RPMI7951 (cell line): ENCODE measurements at regions not wholly inside any gene's neighbourhood (a gene's known extent, or its start where the extent isn't known, plus 50 kb on each side); places are given as distances from the start of the nearest gene placed in this dataset.

Experiments used
- DNase-seq: peaks from one replicate; pipeline ENCODE4 v3.0.0-alpha.2; 2012; ENCODE audit warnings: low read depth

- DNase-seq = no peak
These were observed 557.9 kb upstream of the ZNF385D start for GRCh38 chr3:22308871-22309270.

- peak; percentile 15 for DNase-seq
These were observed 564.9 kb upstream of the ZNF385D start for GRCh38 chr3:22315925-22316324.

GRCh38 chr3:22318325-22318724 is 567.3 kb upstream of the ZNF385D start:
- no peak for DNase-seq

- no peak for DNase-seq
These were observed 568.4 kb upstream of the ZNF385D start for GRCh38 chr3:22319446-22319845.

- no peak for DNase-seq
These were observed 571.9 kb upstream of the ZNF385D start for GRCh38 chr3:22322861-22323260.

GRCh38 chr3:22326305-22326704 is 575.3 kb upstream of the ZNF385D start:
- no peak for DNase-seq

- no peak for DNase-seq
These were observed 584.0 kb upstream of the ZNF385D start for GRCh38 chr3:22334996-22335395.

- DNase-seq = no peak
These were observed 598.3 kb upstream of the ZNF385D start for GRCh38 chr3:22349215-22349851.

- DNase-seq = no peak
These were observed 600.8 kb upstream of the ZNF385D start for GRCh38 chr3:22351806-22352205.

GRCh38 chr3:22353126-22353525 is 602.1 kb upstream of the ZNF385D start:
- no peak for DNase-seq

GRCh38 chr3:22358334-22358733 is 607.3 kb upstream of the ZNF385D start:
- no peak for DNase-seq

- no peak for DNase-seq
These were observed 609.2 kb upstream of the ZNF385D start for GRCh38 chr3:22360164-22360563.

GRCh38 chr3:22360970-22361369 is 610.0 kb upstream of the ZNF385D start:
- no peak for DNase-seq

- no peak for DNase-seq
These were observed 610.5 kb upstream of the ZNF385D start for GRCh38 chr3:22361521-22361920.

- DNase-seq = no peak
These were observed 613.8 kb upstream of the ZNF385D start for GRCh38 chr3:22364851-22365250.

- DNase-seq = no peak
These were observed 615.8 kb upstream of the ZNF385D start for GRCh38 chr3:22366781-22367180.

GRCh38 chr3:22371036-22371435 is 620.0 kb upstream of the ZNF385D start:
- DNase-seq = no peak

GRCh38 chr3:22371607-22372291 is 620.7 kb upstream of the ZNF385D start:
- DNase-seq = no peak

- no peak for DNase-seq
These were observed 621.5 kb upstream of the ZNF385D start for GRCh38 chr3:22372292-22373062.

- DNase-seq = no peak
These were observed 622.2 kb upstream of the ZNF385D start for GRCh38 chr3:22373182-22373581.

- no peak for DNase-seq
These were observed 622.8 kb upstream of the ZNF385D start for GRCh38 chr3:22373827-22374226.

- DNase-seq = peak; percentile 50
These were observed 626.4 kb upstream of the ZNF385D start for GRCh38 chr3:22377421-22377820.

- no peak for DNase-seq
These were observed 627.9 kb upstream of the ZNF385D start for GRCh38 chr3:22378869-22379268.
